DOHH2 (cell line): ENCODE measurements at regions not wholly inside any gene's neighbourhood (a gene's known extent, or its start where the extent isn't known, plus 50 kb on each side); places are given as distances from the start of the nearest gene placed in this dataset.

Experiments used
- H3F3A ChIP-seq: fragments of 200-600 bp; sonication (generic), shearing (Covaris generic); 2 replicates; pipeline ENCODE4 v1.6.0; 2016; ENCODE audit warnings: antibody characterized with exemption, mild to moderate bottlenecking; ENCODE audit not compliant: control insufficient read depth, insufficient read depth
- H3K27ac ChIP-seq: fragments of 200-600 bp; sonication (generic); 2 replicates; pipeline ENCODE4 v1.5.1; 2014; ENCODE audit warnings: low read depth, mild to moderate bottlenecking, low read length, moderate library complexity
- H3K27me3 ChIP-seq: fragments of 200-600 bp; sonication (generic); 2 replicates; pipeline ENCODE4 v1.6.1; 2014; ENCODE audit warnings: mild to moderate bottlenecking, low read length, mixed read lengths; ENCODE audit not compliant: control insufficient read depth
- H3K36me3 ChIP-seq: fragments of 200-600 bp; sonication (generic); 2 replicates; pipeline ENCODE4 v1.6.1; 2014; ENCODE audit warnings: mild to moderate bottlenecking, low read length, moderate library complexity, mixed read lengths; ENCODE audit not compliant: control insufficient read depth
- H3K4me1 ChIP-seq: fragments of 200-600 bp; sonication (generic); 2 replicates; pipeline ENCODE4 v1.6.1; 2014; ENCODE audit warnings: mild to moderate bottlenecking, low read length, mixed read lengths; ENCODE audit not compliant: control insufficient read depth
- H3K4me2 ChIP-seq: fragments of 200-600 bp; sonication (generic); 2 replicates; pipeline ENCODE4 v1.6.0; 2014; ENCODE audit warnings: mild to moderate bottlenecking, low read length, moderate library complexity
- H3K4me3 ChIP-seq: fragments of 200-600 bp; sonication (generic); 2 replicates; pipeline ENCODE4 v1.5.1; 2014; ENCODE audit warnings: mild to moderate bottlenecking, low read length, mixed read lengths
- H3K79me2 ChIP-seq: fragments of 200-600 bp; sonication (generic); 2 replicates; pipeline ENCODE4 v1.6.1; 2014; ENCODE audit warnings: mild to moderate bottlenecking, low read length, mixed read lengths; ENCODE audit not compliant: control insufficient read depth
- H3K9me2 ChIP-seq: fragments of 200-600 bp; sonication (generic); replicated peaks from 2 replicates; pipeline ENCODE4 v1.6.1; 2014; ENCODE audit warnings: mild to moderate bottlenecking, low read length, mixed read lengths; ENCODE audit not compliant: control insufficient read depth
- H3K9me3 ChIP-seq: fragments of 200-600 bp; sonication (generic); 2 replicates; pipeline ENCODE4 v1.6.1; 2014; ENCODE audit warnings: antibody characterized with exemption, low read length, mixed read lengths; ENCODE audit not compliant: control insufficient read depth, insufficient read depth
- H4K20me1 ChIP-seq: fragments of 200-600 bp; sonication (generic); 2 replicates; pipeline ENCODE4 v1.6.0; 2014; ENCODE audit warnings: low read depth, mild to moderate bottlenecking, antibody characterized with exemption, low read length, moderate library complexity; ENCODE audit not compliant: control insufficient read depth, insufficient read depth
- EZH2phosphoT487 ChIP-seq: fragments of 200-600 bp; sonication (generic); IDR thresholded peaks from 2 replicates; pipeline ENCODE4 v1.6.1; 2017; ENCODE audit warnings: borderline replicate concordance, mild to moderate bottlenecking, antibody characterized with exemption, low read length, moderate library complexity, mixed read lengths
- TF ChIP-seq, protein P1 (sequence below): fragments of 200-600 bp; sonication (generic); IDR thresholded peaks from one replicate; pipeline ENCODE4 v1.5.1; 2014; ENCODE audit warnings: antibody characterized with exemption, mild to moderate bottlenecking, low read depth, low read length; ENCODE audit not compliant: poor library complexity, severe bottlenecking

DNA sequence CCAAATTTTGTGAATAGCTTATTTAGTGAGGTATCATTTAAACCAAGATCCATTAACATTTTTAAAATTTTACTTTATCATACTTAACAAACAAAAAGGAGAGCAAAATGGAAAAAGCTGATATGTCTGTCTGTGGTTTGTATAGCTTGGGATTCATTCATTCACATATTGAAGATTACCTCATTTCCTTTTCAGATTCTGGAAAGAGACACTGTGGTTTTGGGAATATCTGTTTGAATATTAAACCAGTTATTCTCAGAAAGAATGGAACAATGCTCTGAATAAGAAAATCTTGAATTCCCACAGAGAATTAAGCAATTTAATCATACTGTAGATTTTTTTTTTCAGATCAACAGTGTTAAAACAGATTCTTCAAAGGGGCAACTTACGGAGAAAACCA, 93.8 kb upstream of the PRDX6 start:
- Histone ChIP-seq H3K36me3 (no peaks in the 10 kb centered on the region), H3K4me2 (no peak overlapping the region), H3K4me3 (no peak overlapping the region), H3K79me2 (no peaks in the 10 kb centered on the region), H3K9me3 (no peaks in the 10 kb centered on the region), H4K20me1 (no peaks in the 10 kb centered on the region), H3K27me3 (no peaks in the 10 kb centered on the region), H3K9me2 (no peaks in the 10 kb centered on the region), H3F3A (no peaks in the 10 kb centered on the region), H3K27ac (no peak overlapping the region), H3K4me1 (no peaks in the 10 kb centered on the region)
- TF ChIP-seq, protein P1, sequence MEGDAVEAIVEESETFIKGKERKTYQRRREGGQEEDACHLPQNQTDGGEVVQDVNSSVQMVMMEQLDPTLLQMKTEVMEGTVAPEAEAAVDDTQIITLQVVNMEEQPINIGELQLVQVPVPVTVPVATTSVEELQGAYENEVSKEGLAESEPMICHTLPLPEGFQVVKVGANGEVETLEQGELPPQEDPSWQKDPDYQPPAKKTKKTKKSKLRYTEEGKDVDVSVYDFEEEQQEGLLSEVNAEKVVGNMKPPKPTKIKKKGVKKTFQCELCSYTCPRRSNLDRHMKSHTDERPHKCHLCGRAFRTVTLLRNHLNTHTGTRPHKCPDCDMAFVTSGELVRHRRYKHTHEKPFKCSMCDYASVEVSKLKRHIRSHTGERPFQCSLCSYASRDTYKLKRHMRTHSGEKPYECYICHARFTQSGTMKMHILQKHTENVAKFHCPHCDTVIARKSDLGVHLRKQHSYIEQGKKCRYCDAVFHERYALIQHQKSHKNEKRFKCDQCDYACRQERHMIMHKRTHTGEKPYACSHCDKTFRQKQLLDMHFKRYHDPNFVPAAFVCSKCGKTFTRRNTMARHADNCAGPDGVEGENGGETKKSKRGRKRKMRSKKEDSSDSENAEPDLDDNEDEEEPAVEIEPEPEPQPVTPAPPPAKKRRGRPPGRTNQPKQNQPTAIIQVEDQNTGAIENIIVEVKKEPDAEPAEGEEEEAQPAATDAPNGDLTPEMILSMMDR, result no peak
- TF ChIP-seq EZH2phosphoT487, result no peak

DNA sequence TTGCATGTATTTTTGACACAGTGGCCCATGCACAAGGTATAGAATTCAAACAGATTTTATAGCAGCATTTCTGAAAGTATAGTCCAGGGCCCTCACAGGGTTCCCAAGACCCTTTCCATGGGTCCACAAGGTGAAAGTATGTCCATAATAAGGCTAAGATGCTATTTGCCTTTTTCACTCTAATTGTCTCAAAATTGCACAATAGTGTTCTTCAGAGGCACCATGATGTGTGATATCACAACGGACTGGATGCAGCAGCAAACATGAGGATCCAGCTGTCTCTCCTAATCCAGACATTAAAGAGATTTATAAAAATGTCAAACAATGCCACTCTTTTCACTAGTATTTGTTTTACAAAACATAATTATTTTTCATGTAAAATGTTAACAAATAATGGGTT, 88.8 kb upstream of the PRDX6 start:
- H3K27me3 ChIP-seq, result no peaks in the 10 kb centered on the region
- H3K4me1 ChIP-seq, result no peaks in the 10 kb centered on the region

DNA sequence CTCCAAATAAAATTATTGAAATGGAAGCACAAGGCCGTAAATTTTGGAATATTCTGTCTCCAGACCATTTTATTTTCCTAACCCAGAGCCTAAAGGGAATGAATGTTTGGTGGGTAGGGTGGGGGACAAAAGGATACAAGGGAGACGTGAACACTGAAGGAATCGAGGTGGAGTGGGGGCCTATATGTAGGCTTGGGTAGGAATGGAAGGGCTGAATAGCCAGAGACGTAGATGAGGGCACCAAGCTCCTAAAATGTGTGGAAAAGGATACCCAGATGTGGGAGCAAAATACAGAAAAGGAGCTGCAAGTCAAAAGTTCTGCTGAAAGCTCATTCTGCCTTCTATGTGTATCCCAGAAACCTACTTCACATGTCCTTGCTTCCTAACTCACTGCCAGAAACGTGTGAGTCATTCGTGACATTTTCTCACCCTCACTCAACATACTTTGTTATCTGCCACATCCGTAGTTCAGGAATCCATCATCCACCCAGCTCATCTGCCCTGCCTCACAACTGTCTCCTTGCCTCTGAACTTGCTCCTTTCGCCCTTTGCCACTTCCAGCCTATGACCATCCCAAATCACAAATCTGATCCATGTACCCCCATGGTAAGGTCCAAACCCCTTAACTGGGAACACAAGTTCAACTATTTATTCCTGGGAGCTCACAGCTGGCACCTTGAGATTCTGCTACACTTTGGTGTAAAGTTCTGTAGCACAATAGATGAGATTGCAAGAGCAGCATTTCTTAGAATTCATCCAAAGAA, 84.1 kb upstream of the PRDX6 start:
- no peak overlapping the region for H3K4me3 ChIP-seq
- no peak overlapping the region for H3K27ac ChIP-seq
- no peaks in the 10 kb centered on the region for H3K9me2 ChIP-seq
- no peak overlapping the region for H3K4me2 ChIP-seq
- no peak for TF ChIP-seq EZH2phosphoT487
- TF ChIP-seq, protein P1, result no peak
- no peaks in the 10 kb centered on the region for H3K4me1 ChIP-seq
- H3K27me3 ChIP-seq, result no peaks in the 10 kb centered on the region
- H3K79me2 ChIP-seq, result no peaks in the 10 kb centered on the region
- no peaks in the 10 kb centered on the region for H3K9me3 ChIP-seq
- no peaks in the 10 kb centered on the region for H3K36me3 ChIP-seq
- no peaks in the 10 kb centered on the region for H4K20me1 ChIP-seq
- no peaks in the 10 kb centered on the region for H3F3A ChIP-seq

More for the DNA sequence above, 88.8 kb upstream of the PRDX6 start:
- TF ChIP-seq, protein P1, result no peak
- no peak for TF ChIP-seq EZH2phosphoT487
- Histone ChIP-seq H3K4me3 (no peak overlapping the region), H3K79me2 (no peaks in the 10 kb centered on the region), H3K36me3 (no peaks in the 10 kb centered on the region), H3K9me2 (no peaks in the 10 kb centered on the region), H3K4me2 (no peak overlapping the region), H3F3A (no peaks in the 10 kb centered on the region), H3K9me3 (no peaks in the 10 kb centered on the region), H3K27ac (no peak overlapping the region), H4K20me1 (no peaks in the 10 kb centered on the region)
